K562 (cell line): ENCODE measurements at regions not wholly inside any gene's neighbourhood (a gene's known extent, or its start where the extent isn't known, plus 50 kb on each side); places are given as distances from the start of the nearest gene placed in this dataset.

ENCODE experiments used
- ARNT ChIP-seq, 2 experiments: fragments of 450-650 bp; IDR thresholded peaks; 2 replicates each; pipeline ENCODE4 v1.6.1; 2016; ENCODE audit warnings: mild to moderate bottlenecking in 1 of 2
- DDX20 ChIP-seq: fragments of 450-650 bp; IDR thresholded peaks from 2 replicates; pipeline ENCODE4 v1.6.1; 2016; ENCODE audit warnings: missing genetic modification characterization, low read depth, mild to moderate bottlenecking, missing compliant biosample characterization, moderate library complexity
- ELF4 ChIP-seq: fragments of 450-650 bp; formaldehyde crosslinking; IDR thresholded peaks from 2 replicates; pipeline ENCODE4 v1.4.0; 2022; ENCODE audit warnings: missing genetic modification characterization
- HOMEZ ChIP-seq: fragments of 250-450 bp; sonication (Bioruptor Pico); IDR thresholded peaks from 2 replicates; pipeline ENCODE4 v1.4.0; 2020; ENCODE audit warnings: mild to moderate bottlenecking, moderate library complexity
- PCBP2 ChIP-seq: fragments of 200-400 bp; formaldehyde crosslinking; IDR thresholded peaks from 2 replicates; pipeline ENCODE4 v1.6.1; 2018; ENCODE audit warnings: low read length, low read depth, mild to moderate bottlenecking, moderate library complexity; ENCODE audit not compliant: poor library complexity, severe bottlenecking
- PKNOX1 ChIP-seq: fragments of 450-650 bp; IDR thresholded peaks from 2 replicates; pipeline ENCODE4 v1.6.1; 2016
- RBBP5 ChIP-seq: fragments of 200-600 bp; sonication (generic); IDR thresholded peaks from 2 replicates; pipeline ENCODE4 v1.6.1; 2012; ENCODE audit warnings: borderline replicate concordance, mild to moderate bottlenecking, low read length, control low read depth, inconsistent platforms; ENCODE audit not compliant: insufficient read depth, poor library complexity, severe bottlenecking
- RBM25 ChIP-seq: fragments of 200-400 bp; formaldehyde crosslinking; IDR thresholded peaks from 2 replicates; pipeline ENCODE4 v1.6.1; 2018; ENCODE audit warnings: low read length, low read depth, moderate library complexity; ENCODE audit not compliant: severe bottlenecking
- SMARCB1 ChIP-seq: IDR thresholded peaks from 2 replicates; pipeline ENCODE4 v1.6.1; 2011; ENCODE audit warnings: improper control_type of control experiment, low read depth; ENCODE audit not compliant: insufficient read length
- SP1 ChIP-seq: sonication (generic); formaldehyde crosslinking; IDR thresholded peaks from 2 replicates; pipeline ENCODE4 v1.8.1; 2022; ENCODE audit warnings: mild to moderate bottlenecking, missing genetic modification reagents
- TAF15 ChIP-seq: fragments of 200-400 bp; formaldehyde crosslinking; IDR thresholded peaks from 2 replicates; pipeline ENCODE4 v1.6.1; 2017; ENCODE audit warnings: mild to moderate bottlenecking, low read depth, low read length, moderate library complexity
- TBL1XR1 ChIP-seq, 2 experiments: IDR thresholded peaks; 2 replicates each; pipeline ENCODE4 v1.6.1; 2012; ENCODE audit warnings: improper control_type of control experiment in 2 of 2, low read length in 2 of 2, mild to moderate bottlenecking in 1 of 2
- TEAD4 ChIP-seq, 2 experiments: sonication (generic) in 1 of 2; formaldehyde crosslinking in 1 of 2; IDR thresholded peaks; 2 replicates each; pipeline versions ENCODE4 v1.6.1 to v1.8.0; 2012 to 2022; ENCODE audit warnings: borderline replicate concordance in 1 of 2, inconsistent platforms in 1 of 2, low read length in 1 of 2, mild to moderate bottlenecking in 1 of 2, missing genetic modification reagents in 1 of 2
- U2AF2 ChIP-seq: fragments of 200-400 bp; formaldehyde crosslinking; optimal IDR thresholded peaks from 2 replicates; pipeline ENCODE3; 2017; ENCODE audit warnings: low read depth, mild to moderate bottlenecking, low read length
- ZFX ChIP-seq: sonication (generic); formaldehyde crosslinking; IDR thresholded peaks from 2 replicates; pipeline ENCODE4 v1.8.0; 2022; ENCODE audit warnings: mild to moderate bottlenecking, missing genetic modification reagents, moderate library complexity
- ZNF143 ChIP-seq: sonication (generic); formaldehyde crosslinking; IDR thresholded peaks from 2 replicates; pipeline ENCODE4 v1.9.0; 2022; ENCODE audit warnings: mild to moderate bottlenecking, missing genetic modification reagents
- ZNF41 ChIP-seq: fragments of 250-450 bp; sonication (Bioruptor Pico); conservative IDR thresholded peaks from 2 replicates; pipeline ENCODE4 v1.4.0; 2020; ENCODE audit warnings: mild to moderate bottlenecking
- ZNF511 ChIP-seq: sonication (generic); formaldehyde crosslinking; IDR thresholded peaks from 2 replicates; pipeline ENCODE4 v1.8.0; 2022; ENCODE audit warnings: mild to moderate bottlenecking, missing genetic modification reagents
- TF ChIP-seq, protein P1 (sequence below): IDR thresholded peaks from 3 replicates; pipeline ENCODE4 v1.6.1; 2011; ENCODE audit warnings: borderline replicate concordance, mild to moderate bottlenecking; ENCODE audit not compliant: insufficient read length, insufficient read depth
- TF ChIP-seq, protein P2 (sequence below): fragments of 450-650 bp; IDR thresholded peaks from 2 replicates; pipeline ENCODE4 v1.6.1; 2016; ENCODE audit warnings: antibody characterized with exemption
- TF ChIP-seq, protein P3 (sequence below): fragments of 450-650 bp; IDR thresholded peaks from 2 replicates; pipeline ENCODE4 v1.6.1; 2018; ENCODE audit warnings: mild to moderate bottlenecking, low read depth; ENCODE audit not compliant: partially characterized antibody

DNA sequence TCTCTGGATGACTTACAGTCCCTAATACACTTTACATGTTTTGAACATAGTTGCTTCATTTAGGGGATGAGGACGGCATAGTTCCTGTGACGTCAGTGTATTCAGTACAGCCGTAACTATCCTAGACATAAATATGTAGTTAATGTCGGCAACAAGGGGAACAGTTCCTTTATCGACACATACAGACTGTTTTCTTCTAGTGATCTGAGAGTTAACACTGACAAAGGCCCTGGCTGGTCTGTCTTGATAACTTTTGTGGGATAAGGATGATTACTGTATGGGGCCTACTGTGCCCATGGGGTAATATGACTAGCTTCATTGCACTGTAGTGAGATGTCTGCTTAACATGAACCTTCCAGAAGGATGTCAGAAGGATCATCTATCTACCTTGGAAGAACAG, 131.2 kb downstream of the ZNF518B start (continued):
- TF ChIP-seq, protein P1, sequence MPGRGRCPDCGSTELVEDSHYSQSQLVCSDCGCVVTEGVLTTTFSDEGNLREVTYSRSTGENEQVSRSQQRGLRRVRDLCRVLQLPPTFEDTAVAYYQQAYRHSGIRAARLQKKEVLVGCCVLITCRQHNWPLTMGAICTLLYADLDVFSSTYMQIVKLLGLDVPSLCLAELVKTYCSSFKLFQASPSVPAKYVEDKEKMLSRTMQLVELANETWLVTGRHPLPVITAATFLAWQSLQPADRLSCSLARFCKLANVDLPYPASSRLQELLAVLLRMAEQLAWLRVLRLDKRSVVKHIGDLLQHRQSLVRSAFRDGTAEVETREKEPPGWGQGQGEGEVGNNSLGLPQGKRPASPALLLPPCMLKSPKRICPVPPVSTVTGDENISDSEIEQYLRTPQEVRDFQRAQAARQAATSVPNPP = no peak
- TF ChIP-seq ARNT (IDR thresholded peaks at IDR 0.05) = peak; percentile 81 to 84
- TF ChIP-seq ZFX (CRISPR knock-in tag) = peak; percentile 88
- TF ChIP-seq, protein P2, sequence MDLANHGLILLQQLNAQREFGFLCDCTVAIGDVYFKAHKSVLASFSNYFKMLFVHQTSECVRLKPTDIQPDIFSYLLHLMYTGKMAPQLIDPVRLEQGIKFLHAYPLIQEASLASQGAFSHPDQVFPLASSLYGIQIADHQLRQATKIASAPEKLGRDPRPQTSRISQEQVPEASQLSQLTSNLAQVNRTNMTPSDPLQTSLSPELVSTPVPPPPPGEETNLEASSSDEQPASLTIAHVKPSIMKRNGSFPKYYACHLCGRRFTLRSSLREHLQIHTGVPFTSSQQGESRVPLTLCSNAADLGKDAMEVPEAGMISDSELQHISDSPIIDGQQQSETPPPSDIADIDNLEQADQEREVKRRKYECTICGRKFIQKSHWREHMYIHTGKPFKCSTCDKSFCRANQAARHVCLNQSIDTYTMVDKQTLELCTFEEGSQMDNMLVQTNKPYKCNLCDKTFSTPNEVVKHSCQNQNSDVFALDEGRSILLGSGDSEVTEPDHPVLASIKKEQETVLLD = peak; percentile 48; the same call in 1 of the 2 replicates
- no peak for TF ChIP-seq SMARCB1
- no peak for TF ChIP-seq RBBP5
- TF ChIP-seq, protein P3, sequence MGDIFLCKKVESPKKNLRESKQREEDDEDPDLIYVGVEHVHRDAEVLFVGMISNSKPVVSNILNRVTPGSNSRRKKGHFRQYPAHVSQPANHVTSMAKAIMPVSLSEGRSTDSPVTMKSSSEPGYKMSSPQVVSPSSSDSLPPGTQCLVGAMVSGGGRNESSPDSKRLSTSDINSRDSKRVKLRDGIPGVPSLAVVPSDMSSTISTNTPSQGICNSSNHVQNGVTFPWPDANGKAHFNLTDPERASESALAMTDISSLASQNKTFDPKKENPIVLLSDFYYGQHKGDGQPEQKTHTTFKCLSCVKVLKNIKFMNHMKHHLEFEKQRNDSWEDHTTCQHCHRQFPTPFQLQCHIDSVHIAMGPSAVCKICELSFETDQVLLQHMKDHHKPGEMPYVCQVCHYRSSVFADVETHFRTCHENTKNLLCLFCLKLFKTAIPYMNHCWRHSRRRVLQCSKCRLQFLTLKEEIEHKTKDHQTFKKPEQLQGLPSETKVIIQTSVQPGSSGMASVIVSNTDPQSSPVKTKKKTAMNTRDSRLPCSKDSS = no peak
- peak; percentile 19; the same call in 1 of the 2 replicates for TF ChIP-seq PKNOX1
- no peak for TF ChIP-seq ZNF511 (CRISPR knock-in tag)
- peak; percentile 59; the same call in 1 of the 2 replicates for TF ChIP-seq ELF4
- peak; percentile 98 for TF ChIP-seq TEAD4 (IDR thresholded peaks at IDR 0.05; ENCODE audit: low read length)
- no peak for TF ChIP-seq TEAD4 (CRISPR knock-in tag; IDR thresholded peaks at IDR 0.05; ENCODE audit: borderline replicate concordance)
- no peak for TF ChIP-seq ZNF143 (CRISPR knock-in tag)
- TF ChIP-seq U2AF2 = no peak
- TF ChIP-seq SP1 = 0 out of 2 replicates have a peak, but pooled peaks have one; percentile 53
- 0 out of 2 replicates have a peak, but pooled peaks have one; percentile 18 for TF ChIP-seq ZNF41 (CRISPR knock-in tag)
- no peak; the same call in 1 of the 2 replicates for TF ChIP-seq DDX20 (tag)
- no peak for TF ChIP-seq TAF15
- TF ChIP-seq HOMEZ (CRISPR knock-in tag) = no peak
- no peak for TF ChIP-seq PCBP2
- peak; percentile 82 to 94 for TF ChIP-seq TBL1XR1 (IDR thresholded peaks at IDR 0.05; ENCODE audit: low read length in 2 of 2)
- no peak for TF ChIP-seq RBM25
